Heart left ventricle (tissue), 16 donors: ENCODE measurements at regions not wholly inside any gene's neighbourhood (a gene's known extent, or its start where the extent isn't known, plus 50 kb on each side); places are given as distances from the start of the nearest gene placed in this dataset.

Experiments
- ATAC-seq, 4 donors: fragments of 200-7000 bp; cut with Tn5 transposase; one replicate each; pipeline ENCODE4 v1.9.1; 2020 to 2022; ENCODE audit warnings: moderate library complexity in 4 of 4, mild to moderate bottlenecking in 3 of 4, moderate number of reproducible peaks in 1 of 4
- DNase-seq, 5 donors: peaks; one replicate each; pipeline ENCODE4 v3.0.0-alpha.2; 2020
- H3K27ac ChIP-seq, 12 donors: fragments of 200-600 bp; sonication (generic) in 4 of 12; one replicate each; pipeline versions ENCODE4 v1.5.0 to v1.8.0; 2016 to 2022; ENCODE audit warnings: mild to moderate bottlenecking in 2 of 12
- H3K27me3 ChIP-seq, 9 donors: fragments of 200-600 bp; sonication (generic) in 2 of 9; one replicate each; pipeline versions ENCODE4 v1.5.1 to v1.8.0; 2016 to 2022; ENCODE audit warnings: mild to moderate bottlenecking in 3 of 9
- H3K36me3 ChIP-seq, 9 donors: fragments of 200-600 bp; sonication (generic) in 2 of 9; one replicate each; pipeline versions ENCODE4 v1.5.0 to v1.8.0; 2018 to 2022; ENCODE audit warnings: mild to moderate bottlenecking in 2 of 9
- H3K4me1 ChIP-seq, 12 donors: fragments of 200-600 bp; sonication (generic) in 4 of 12; one replicate each; pipeline versions ENCODE4 v1.5.0 to v1.8.0; 2016 to 2022; ENCODE audit warnings: mild to moderate bottlenecking in 3 of 12
- H3K4me3 ChIP-seq, 12 donors: fragments of 200-600 bp; sonication (generic) in 4 of 12; one replicate each; pipeline versions ENCODE4 v1.5.0 to v1.8.0; 2017 to 2022; ENCODE audit warnings: mild to moderate bottlenecking in 9 of 12, moderate library complexity in 4 of 12
- H3K9me3 ChIP-seq, 12 donors: fragments of 200-600 bp; sonication (generic) in 4 of 12; one replicate each; pipeline versions ENCODE4 v1.5.0 to v1.8.0; 2016 to 2022; ENCODE audit warnings: mild to moderate bottlenecking in 1 of 12
- POLR2A ChIP-seq, 2 donors: fragments of 450-650 bp; IDR thresholded peaks; one replicate each; pipeline ENCODE4 v1.6.1; 2017; ENCODE audit warnings: antibody characterized with exemption in 2 of 2, mild to moderate bottlenecking in 2 of 2, moderate library complexity in 2 of 2
- WGBS, 4 donors: extraction: QIAGEN DNeasy Blood & Tissue Kit in 2 of 4; methylation state at CpG; one replicate each; pipeline versions ENCODE4 v1.1.5 to v1.1.7; 2013 to 2018; 5-methylcytosine and 5-hydroxymethylcytosine counted together
- intact Hi-C, 10 donors: fragments of 100-400 bp; cut with DNase I; formaldehyde crosslinking; loops; one replicate each; pipeline versions ENCODE4 v1.11.1 to v1.14.2; 2022
- TF ChIP-seq, protein P1 (sequence below), 12 donors: fragments of 200-600 bp; sonication (generic) in 4 of 12; IDR thresholded peaks; one replicate each; pipeline versions ENCODE4 v1.5.0 to v1.8.0; 2018 to 2022; ENCODE audit warnings: antibody characterized with exemption in 12 of 12, mild to moderate bottlenecking in 5 of 12
- donor health status: ischemic (EF 13 %, LVEDD 7.1; RV severe dilation, severe dysfunction).
- donor health status: healthy with polysubstance abuse.
- donor health status: DM: no; HTN: yes; CAD: no.
- donor health status: DM: no; HTN: no; CAD: no.
- donor health status: ischemic (EF 25% LVEDD 6.9; RV normal size, moderate dysfunction).
- donor health status: ischemic (EF 25% LVEDD 5.7; RV mildly dilated, moderate dysfunction).
- donor health status: healthy.
- donor health status: DM: yes; HTN: yes; CAD: no.
- donor health status: ischemic (EF 35%, LVEDD 5.7; RV mildly dilated, moderate dysfunction).
- donor health status: nonischemic (EF 11% LVEDD 7.7; RV severe dilation, severe dysfunction).
- donor health status: DM: yes; HTN: yes; CAD: no.
- donor health status: PGD.
- donor health status: ischemic (EF 29% LVEDD 5.4; RV normal size, mild dysfunction).
- donor health status: nonischemic (EF 23%, LVEDD 6.1; RV moderate dilation, normal function).

DNA sequence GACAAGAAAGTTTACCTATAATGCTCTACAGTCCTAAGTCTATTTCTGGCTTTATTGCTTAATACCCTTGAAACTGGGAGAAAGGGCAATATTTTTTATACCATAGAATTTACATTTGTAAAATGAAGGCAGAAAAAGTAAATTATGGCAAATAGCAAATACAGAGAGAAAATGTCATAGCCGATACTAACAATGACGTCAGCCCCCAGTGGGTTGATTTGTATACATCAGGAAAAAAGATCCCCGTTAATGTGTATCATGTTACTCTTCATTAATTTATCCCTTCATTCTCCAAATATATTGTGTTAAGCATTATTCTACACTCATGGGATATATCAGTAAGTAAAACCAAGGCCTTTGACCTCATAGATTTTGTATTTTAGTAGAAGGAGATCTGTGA, 445.1 kb upstream of the SYT1 start:
- Histone ChIP-seq H3K9me3 (peaks cover 0 to 3% (median 0%) of the 10 kb centered on the region in 12 donors), H3K27me3 (no peaks in the 10 kb centered on the region), H3K4me1 (no peaks in the 10 kb centered on the region), H3K36me3 (no peaks in the 10 kb centered on the region), H3K27ac (no peak overlapping the region), H3K4me3 (no peak overlapping the region)
- 87 to 92% (median 88%) methylated on average over 3 of the region's 3 CpGs for WGBS, 4 donors
- intact Hi-C loops, result no loop called here
- ATAC-seq, result no peak
- TF ChIP-seq POLR2A (IDR thresholded peaks at IDR 0.05), result no peak
- TF ChIP-seq, protein P1, sequence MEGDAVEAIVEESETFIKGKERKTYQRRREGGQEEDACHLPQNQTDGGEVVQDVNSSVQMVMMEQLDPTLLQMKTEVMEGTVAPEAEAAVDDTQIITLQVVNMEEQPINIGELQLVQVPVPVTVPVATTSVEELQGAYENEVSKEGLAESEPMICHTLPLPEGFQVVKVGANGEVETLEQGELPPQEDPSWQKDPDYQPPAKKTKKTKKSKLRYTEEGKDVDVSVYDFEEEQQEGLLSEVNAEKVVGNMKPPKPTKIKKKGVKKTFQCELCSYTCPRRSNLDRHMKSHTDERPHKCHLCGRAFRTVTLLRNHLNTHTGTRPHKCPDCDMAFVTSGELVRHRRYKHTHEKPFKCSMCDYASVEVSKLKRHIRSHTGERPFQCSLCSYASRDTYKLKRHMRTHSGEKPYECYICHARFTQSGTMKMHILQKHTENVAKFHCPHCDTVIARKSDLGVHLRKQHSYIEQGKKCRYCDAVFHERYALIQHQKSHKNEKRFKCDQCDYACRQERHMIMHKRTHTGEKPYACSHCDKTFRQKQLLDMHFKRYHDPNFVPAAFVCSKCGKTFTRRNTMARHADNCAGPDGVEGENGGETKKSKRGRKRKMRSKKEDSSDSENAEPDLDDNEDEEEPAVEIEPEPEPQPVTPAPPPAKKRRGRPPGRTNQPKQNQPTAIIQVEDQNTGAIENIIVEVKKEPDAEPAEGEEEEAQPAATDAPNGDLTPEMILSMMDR (IDR thresholded peaks at IDR 0.05), result no peak
- DNase-seq, result no peak

DNA sequence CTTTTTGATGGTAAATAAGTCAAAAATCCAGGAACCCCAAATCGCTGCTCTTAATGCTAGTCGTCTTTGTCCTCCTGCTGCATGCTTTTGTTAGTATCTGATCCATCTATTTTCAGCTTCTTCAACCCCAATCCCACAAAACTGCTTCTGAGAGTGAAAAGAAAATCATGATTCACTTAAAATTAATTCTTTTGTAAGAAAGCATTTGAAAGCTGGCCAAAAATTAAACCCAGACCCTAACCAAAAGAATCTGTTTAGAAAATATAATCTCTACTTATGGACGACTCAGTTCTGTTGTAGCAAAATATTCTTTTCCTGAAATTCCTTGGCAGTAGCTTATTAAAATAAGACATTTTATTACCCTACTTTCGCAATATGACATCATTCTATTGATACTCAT, 443.6 kb upstream of the SYT1 start:
- TF ChIP-seq, protein P1 (IDR thresholded peaks at IDR 0.05), result no peak
- no peak for TF ChIP-seq POLR2A (IDR thresholded peaks at IDR 0.05)
- Histone ChIP-seq H3K27ac (no peak overlapping the region), H3K27me3 (no peaks in the 10 kb centered on the region), H3K36me3 (no peaks in the 10 kb centered on the region), H3K4me3 (no peak overlapping the region), H3K4me1 (no peaks in the 10 kb centered on the region), H3K9me3 (peaks cover 0 to 3% (median 0%) of the 10 kb centered on the region in 12 donors)
- ATAC-seq (no peak), DNase-seq (no peak)
- WGBS, 4 donors, result 68 to 78% (median 72%) methylated on average over 4 of the region's 4 CpGs
- intact Hi-C loops, result no loop called here

DNA sequence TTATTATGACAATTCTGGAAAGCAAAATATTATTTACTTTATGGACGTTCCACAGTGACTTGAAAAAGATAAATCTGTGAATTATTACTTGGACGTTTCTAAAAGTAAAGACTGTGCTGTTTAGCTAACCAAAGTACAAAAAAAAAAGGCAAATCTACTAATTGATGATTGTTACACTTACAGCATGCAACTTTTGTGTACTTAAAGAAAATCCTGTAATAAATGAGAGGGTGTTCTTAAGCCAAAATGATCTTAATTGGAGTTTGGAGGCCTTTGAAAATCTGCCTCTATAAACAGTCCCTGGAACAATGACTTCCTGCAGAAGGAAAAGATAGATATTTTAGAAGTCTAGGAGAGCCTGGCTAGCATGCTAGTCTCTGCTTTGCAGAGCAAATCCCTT, 434.0 kb upstream of the SYT1 start:
- intact Hi-C loops, result no loop called here
- 36 to 64% (median 50%) methylated on average over 2 of the region's 2 CpGs for WGBS, 4 donors
- ATAC-seq, result no peak

DNA sequence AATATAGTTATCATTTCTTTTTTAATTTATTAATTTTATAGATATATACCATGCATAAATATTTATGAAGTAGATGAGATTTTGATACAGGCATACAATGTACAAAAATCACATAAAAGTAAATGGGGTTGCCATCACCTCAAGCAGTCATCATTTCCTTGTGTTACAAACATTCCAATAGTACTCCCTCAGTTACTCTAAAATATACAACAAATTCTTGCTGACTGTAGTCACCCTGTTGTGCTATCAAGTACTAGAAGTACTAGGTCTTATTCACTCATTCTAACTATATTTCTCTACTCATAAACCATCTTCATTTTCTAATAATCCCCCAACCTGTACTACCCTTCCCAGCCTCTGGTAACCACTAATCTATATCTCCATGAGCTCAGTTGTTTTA, 432.6 kb upstream of the SYT1 start:
- DNase-seq (no peak), ATAC-seq (no peak)
- peaks cover 0 to 12% (median 3%) of the 10 kb centered on the region in 12 donors for H3K9me3 ChIP-seq
- intact Hi-C loops, result no loop called here
- TF ChIP-seq, protein P1 (IDR thresholded peaks at IDR 0.05), result no peak
- no peak for TF ChIP-seq POLR2A (IDR thresholded peaks at IDR 0.05)
- no peaks in the 10 kb centered on the region for H3K4me1 ChIP-seq
- no peaks in the 10 kb centered on the region for H3K27me3 ChIP-seq
- H3K36me3 ChIP-seq, result no peaks in the 10 kb centered on the region
- H3K27ac ChIP-seq, result no peak overlapping the region
- H3K4me3 ChIP-seq, result no peak overlapping the region

More for the DNA sequence above, 434.0 kb upstream of the SYT1 start:
- Histone ChIP-seq H3K4me1 (no peaks in the 10 kb centered on the region), H3K4me3 (no peak overlapping the region), H3K27ac (no peak overlapping the region), H3K27me3 (no peaks in the 10 kb centered on the region), H3K9me3 (peaks cover 0 to 9% (median 0%) of the 10 kb centered on the region in 12 donors), H3K36me3 (no peaks in the 10 kb centered on the region)
- no peak for TF ChIP-seq POLR2A (IDR thresholded peaks at IDR 0.05)
- TF ChIP-seq, protein P1 (IDR thresholded peaks at IDR 0.05), result no peak
- no peak for DNase-seq
